ENCODE measurements at regions not wholly inside any gene's neighbourhood (a gene's known extent, or its start where the extent isn't known, plus 50 kb on each side); places are given as distances from the start of the nearest gene placed in this dataset.

- TF ChIP-seq CTCF (IDR thresholded peaks at IDR 0.05) (no peak), POLR2A (IDR thresholded peaks at IDR 0.05) (no peak)
Observed at GRCh38 chr2:134109246-134109645, 144.6 kb upstream of the MGAT5 start.
